GM18505 (cell line): ENCODE measurements at regions not wholly inside any gene's neighbourhood (a gene's known extent, or its start where the extent isn't known, plus 50 kb on each side); places are given as distances from the start of the nearest gene placed in this dataset.

Experiments used
- ATAC-seq: cut with Tn5 transposase; IDR thresholded peaks from one replicate; pipeline ENCODE4 v1.9.1; 2021; ENCODE audit not compliant: unreplicated experiment
- POLR2A ChIP-seq: IDR thresholded peaks from 4 replicates; pipeline ENCODE4 v1.6.1; 2011; ENCODE audit warnings: borderline replicate concordance; ENCODE audit not compliant: insufficient read depth, insufficient read length; ENCODE audit errors: extremely low read depth

- ATAC-seq: no peak
- TF ChIP-seq POLR2A: no peak
Measured at GRCh38 chr6:169048185-169048864, 205.3 kb downstream of the THBS2 start.

GRCh38 chr6:169047345-169047744 lies 206.3 kb downstream of the THBS2 start:
- TF ChIP-seq POLR2A: no peak

GRCh38 chr6:169046483-169047192 lies 207.0 kb downstream of the THBS2 start:
- no peak for ATAC-seq

More at GRCh38 chr6:169047345-169047744, 206.3 kb downstream of the THBS2 start:
- no peak for ATAC-seq

GRCh38 chr6:169046021-169046420 lies 207.6 kb downstream of the THBS2 start:
- no peak for ATAC-seq
- TF ChIP-seq POLR2A: no peak

More at GRCh38 chr6:169046483-169047192, 207.0 kb downstream of the THBS2 start:
- no peak for TF ChIP-seq POLR2A

- ATAC-seq: no peak
- no peak for TF ChIP-seq POLR2A
Measured at GRCh38 chr6:169045486-169045885, 208.2 kb downstream of the THBS2 start.

GRCh38 chr6:169044381-169045230 lies 209.0 kb downstream of the THBS2 start:
- TF ChIP-seq POLR2A: no peak
- ATAC-seq: no peak

GRCh38 chr6:169042061-169042460 lies 211.6 kb downstream of the THBS2 start:
- TF ChIP-seq POLR2A: no peak

GRCh38 chr6:169041078-169041477 lies 212.6 kb downstream of the THBS2 start:
- no peak for TF ChIP-seq POLR2A

More at GRCh38 chr6:169042061-169042460, 211.6 kb downstream of the THBS2 start:
- ATAC-seq: no peak

GRCh38 chr6:169038691-169039090 lies 215.0 kb downstream of the THBS2 start:
- ATAC-seq: no peak
- TF ChIP-seq POLR2A: no peak

More at GRCh38 chr6:169041078-169041477, 212.6 kb downstream of the THBS2 start:
- no peak for ATAC-seq

GRCh38 chr6:169035385-169036240 lies 218.0 kb downstream of the THBS2 start:
- no peak for TF ChIP-seq POLR2A
- no peak for ATAC-seq

GRCh38 chr6:169034516-169035167 lies 219.0 kb downstream of the THBS2 start:
- no peak for ATAC-seq
- TF ChIP-seq POLR2A: no peak

GRCh38 chr6:169029861-169030260 lies 223.8 kb downstream of the THBS2 start:
- ATAC-seq: no peak
- no peak for TF ChIP-seq POLR2A
